ENCODE measurements at regions not wholly inside any gene's neighbourhood (a gene's known extent, or its start where the extent isn't known, plus 50 kb on each side); places are given as distances from the start of the nearest gene placed in this dataset.
A peak's percentile ranks its signal among the peaks of the same experiment; 100 is the strongest.

- H3K4me3 ChIP-seq (ENCODE audit: low read depth, low read length) = no peak overlapping the region
- DNase-seq (ENCODE audit: low read depth) = peak; percentile 12
- TF ChIP-seq MAX (IDR thresholded peaks at IDR 0.05; ENCODE audit: low read depth, low read length) (no peak), CTCF (IDR thresholded peaks at IDR 0.05; ENCODE audit: low read depth, low read length) (no peak), POLR2A (IDR thresholded peaks at IDR 0.05; ENCODE audit: extremely low read depth, insufficient read length) (no peak), MYC (IDR thresholded peaks at IDR 0.05; ENCODE audit: low read depth, low read length) (no peak)
Observed at GRCh38 chrX:144849141-144849540, 398.2 kb upstream of the SPANXN1 start.

- TF ChIP-seq CTCF (IDR thresholded peaks at IDR 0.05; ENCODE audit: low read depth, low read length) (peak; percentile 10), MYC (IDR thresholded peaks at IDR 0.05; ENCODE audit: low read depth, low read length) (no peak)
- DNase-seq (ENCODE audit: low read depth) = peak; percentile 5
Observed at GRCh38 chrX:144896323-144896722, 351.0 kb upstream of the SPANXN1 start.

GRCh38 chrX:144901521-144901920 lies 345.8 kb upstream of the SPANXN1 start:
- TF ChIP-seq POLR2A (IDR thresholded peaks at IDR 0.05; ENCODE audit: extremely low read depth, insufficient read length) = no peak
- no peak for TF ChIP-seq MYC (IDR thresholded peaks at IDR 0.05; ENCODE audit: low read depth, low read length)
- TF ChIP-seq MAX (IDR thresholded peaks at IDR 0.05; ENCODE audit: low read depth, low read length) = no peak
- TF ChIP-seq CTCF (IDR thresholded peaks at IDR 0.05; ENCODE audit: low read depth, low read length) = no peak
- DNase-seq (ENCODE audit: low read depth) = no peak
- H3K4me3 ChIP-seq (ENCODE audit: low read depth, low read length) = no peak overlapping the region

More at GRCh38 chrX:144896323-144896722, 351.0 kb upstream of the SPANXN1 start:
- H3K4me3 ChIP-seq (ENCODE audit: low read depth, low read length) = no peak overlapping the region

- no peak for DNase-seq (ENCODE audit: low read depth)
- H3K4me3 ChIP-seq (ENCODE audit: low read depth, low read length) = no peak overlapping the region
- TF ChIP-seq POLR2A (IDR thresholded peaks at IDR 0.05; ENCODE audit: extremely low read depth, insufficient read length) (no peak), MAX (IDR thresholded peaks at IDR 0.05; ENCODE audit: low read depth, low read length) (no peak)
Observed at GRCh38 chrX:144916785-144917184, 330.5 kb upstream of the SPANXN1 start.

GRCh38 chrX:144918936-144919335 lies 328.4 kb upstream of the SPANXN1 start:
- no peak for DNase-seq (ENCODE audit: low read depth)
- TF ChIP-seq CTCF (IDR thresholded peaks at IDR 0.05; ENCODE audit: low read depth, low read length) = no peak
- TF ChIP-seq MYC (IDR thresholded peaks at IDR 0.05; ENCODE audit: low read depth, low read length) = no peak
- TF ChIP-seq MAX (IDR thresholded peaks at IDR 0.05; ENCODE audit: low read depth, low read length) = no peak
- TF ChIP-seq POLR2A (IDR thresholded peaks at IDR 0.05; ENCODE audit: extremely low read depth, insufficient read length) = no peak
- H3K4me3 ChIP-seq (ENCODE audit: low read depth, low read length) = no peak overlapping the region

GRCh38 chrX:144946666-144947065 lies 300.6 kb upstream of the SPANXN1 start:
- no peak for TF ChIP-seq CTCF (IDR thresholded peaks at IDR 0.05; ENCODE audit: low read depth, low read length)
- TF ChIP-seq POLR2A (IDR thresholded peaks at IDR 0.05; ENCODE audit: extremely low read depth, insufficient read length) = no peak
- no peak for TF ChIP-seq MYC (IDR thresholded peaks at IDR 0.05; ENCODE audit: low read depth, low read length)
- TF ChIP-seq MAX (IDR thresholded peaks at IDR 0.05; ENCODE audit: low read depth, low read length) = no peak
- no peak for DNase-seq (ENCODE audit: low read depth)
- H3K4me3 ChIP-seq (ENCODE audit: low read depth, low read length) = no peak overlapping the region

Data from NB4 (cell line).